LHCN-M2 (cell line): ENCODE measurements at regions not wholly inside any gene's neighbourhood (a gene's known extent, or its start where the extent isn't known, plus 50 kb on each side); places are given as distances from the start of the nearest gene placed in this dataset.
"Not testable (repeated sequence)": the region's sequence is repeated elsewhere in the genome, so short reads cannot be mapped to it uniquely, and the experiment has no call there.

Experiments
- DNase-seq: peaks from one replicate; pipeline ENCODE4 v3.0.0-alpha.2; 2012; ENCODE audit warnings: low read depth

DNA sequence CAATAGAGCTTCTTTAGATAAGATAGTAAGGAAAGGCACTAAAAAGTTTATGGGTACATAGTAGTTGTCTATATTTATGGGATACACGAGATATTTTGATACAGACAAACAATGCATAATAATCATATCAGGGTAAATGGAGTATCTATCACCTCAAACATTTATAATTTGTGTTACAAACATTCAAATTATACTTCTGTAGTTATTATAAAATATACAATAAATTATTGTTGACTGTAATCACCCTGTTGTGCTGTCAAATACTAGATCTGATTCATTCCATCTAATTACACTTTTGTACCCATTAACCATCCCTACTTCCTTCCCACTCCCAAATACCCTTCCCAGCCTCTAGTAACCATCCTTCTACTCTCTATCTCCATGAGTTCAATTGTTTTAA, 179.7 kb downstream of the FOXG1 start:
- DNase-seq = no peak

DNA sequence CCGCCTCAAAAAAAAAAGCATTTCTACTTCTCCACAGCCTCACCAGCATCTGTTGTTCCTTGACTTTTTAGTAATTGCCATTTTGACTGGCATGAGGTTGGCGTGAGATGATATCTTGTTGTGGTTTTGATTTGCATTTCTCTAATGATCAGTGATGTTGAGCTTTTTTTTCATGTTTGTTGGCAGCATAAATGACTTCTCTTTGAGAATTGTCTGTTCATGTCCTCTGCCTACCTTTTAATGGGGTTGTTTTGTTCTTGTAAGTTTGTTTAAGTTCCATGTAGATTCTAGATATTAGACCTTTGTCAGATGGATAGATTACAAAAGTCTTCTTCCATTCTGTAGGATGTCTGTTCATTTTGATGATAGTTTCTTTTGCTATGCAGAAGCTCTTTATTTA, 182.9 kb downstream of the FOXG1 start:
- no peak for DNase-seq

DNA sequence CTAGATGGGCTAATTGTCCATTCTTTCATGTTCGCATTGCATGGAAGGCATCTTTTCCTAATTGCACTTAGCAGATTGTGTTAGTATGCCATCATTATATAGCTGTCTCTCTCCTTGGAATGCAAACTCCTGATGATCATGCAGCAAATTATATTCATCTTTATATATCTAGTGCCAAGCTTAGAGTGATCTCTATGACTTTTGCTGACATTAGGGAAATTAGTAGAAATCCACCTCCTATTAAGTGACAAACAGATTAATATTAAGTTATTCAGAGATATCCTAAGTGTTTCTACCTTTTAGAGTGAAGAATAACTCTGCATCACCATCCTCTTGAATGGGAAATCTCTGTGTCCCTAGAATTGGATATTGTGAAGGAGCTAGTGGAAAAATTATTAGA, 185.6 kb downstream of the FOXG1 start:
- no peak for DNase-seq

DNA sequence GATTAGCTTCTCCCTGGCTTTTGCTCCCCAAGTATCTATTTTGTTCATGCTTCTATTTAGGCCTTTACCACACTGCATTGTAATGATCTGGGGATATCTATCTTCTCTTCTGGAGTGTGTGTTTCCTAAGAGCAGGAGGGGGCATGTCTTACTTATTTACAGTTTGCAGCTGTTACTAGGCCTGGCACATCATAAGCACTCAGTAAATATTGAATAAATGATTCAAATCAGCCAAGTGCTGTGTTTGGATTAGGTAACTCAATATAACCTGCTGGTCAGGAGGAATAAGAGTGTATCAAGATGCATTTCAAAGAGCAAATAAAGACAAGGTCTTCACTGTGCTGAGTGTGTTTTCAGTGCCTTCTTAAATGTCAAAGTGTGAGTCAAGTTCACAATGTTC, 186.1 kb downstream of the FOXG1 start:
- DNase-seq = no peak

DNA sequence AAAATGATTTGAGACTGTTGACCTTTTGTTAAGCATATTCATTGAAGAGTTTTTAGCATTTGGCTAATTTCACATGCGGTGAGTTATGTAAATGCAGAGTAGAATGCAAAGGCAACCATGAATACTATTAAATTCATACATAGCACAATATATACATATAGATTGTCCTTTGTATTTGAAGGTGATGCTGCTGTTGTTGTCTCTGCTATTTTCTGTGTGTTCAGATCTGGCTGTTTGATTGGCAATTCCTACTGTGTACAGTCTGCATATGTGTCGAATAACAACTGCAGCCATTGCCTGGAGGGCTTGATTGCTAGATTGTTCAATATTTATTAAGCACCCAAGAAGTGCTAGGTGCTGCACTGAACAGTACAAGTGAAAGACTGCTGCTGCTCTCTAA, 187.4 kb downstream of the FOXG1 start:
- no peak for DNase-seq

DNA sequence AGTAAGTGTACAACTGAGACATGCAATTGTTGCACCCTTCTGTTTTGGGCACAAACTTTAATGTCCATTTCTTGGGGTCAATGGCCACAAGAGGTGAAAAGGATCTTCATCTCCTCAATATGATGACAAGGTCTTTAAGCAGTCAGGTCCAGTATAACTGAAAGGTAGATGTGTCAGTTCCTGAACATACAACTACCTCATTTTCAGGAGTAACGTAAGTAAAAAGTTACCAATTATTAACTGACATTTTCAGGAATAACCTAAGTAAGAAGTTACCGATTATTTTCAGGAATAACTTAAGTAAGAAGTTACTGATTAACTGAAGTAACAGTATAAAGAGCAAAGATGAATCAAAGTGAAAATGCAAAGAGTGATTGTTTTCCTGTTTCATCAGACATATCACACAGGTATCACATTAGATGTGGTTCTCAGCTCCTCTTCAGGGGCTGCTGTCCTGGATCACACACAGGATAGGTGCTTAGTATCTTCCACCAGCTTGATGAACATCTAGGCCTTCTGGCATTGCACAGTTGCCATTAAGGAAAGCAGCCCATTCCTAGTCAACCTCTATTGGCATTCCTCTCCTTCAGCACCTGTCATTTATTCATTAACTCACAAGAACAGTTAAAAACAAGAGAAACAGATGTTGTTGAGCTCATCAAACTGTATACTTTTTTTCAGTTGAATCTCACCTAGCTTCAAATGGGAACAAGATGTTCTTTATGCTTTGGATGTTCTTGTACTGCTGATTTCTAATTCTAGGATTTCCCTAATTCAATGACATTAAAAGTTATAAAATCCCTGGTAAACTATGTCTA, 200.0 kb downstream of the FOXG1 start:
- no peak for DNase-seq

DNA sequence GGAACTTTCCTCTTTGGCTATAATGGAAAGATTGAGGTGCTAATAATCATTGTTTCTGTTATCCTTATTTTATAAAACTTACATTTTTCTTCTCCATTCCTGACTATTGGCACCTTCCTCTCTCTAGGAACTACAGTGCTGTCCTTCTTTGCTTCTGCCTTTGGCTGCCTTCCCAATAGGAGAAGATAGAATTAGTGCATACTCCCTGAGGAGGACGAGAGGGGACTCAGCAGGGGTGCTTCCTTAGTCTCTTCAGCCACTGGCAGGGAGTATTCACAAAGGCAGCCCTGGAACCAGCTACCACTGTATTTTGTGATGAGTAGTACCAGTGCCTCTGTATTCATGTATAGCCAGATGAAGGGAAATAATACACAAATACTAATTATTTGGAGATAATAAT, 208.5 kb downstream of the FOXG1 start:
- no peak for DNase-seq

DNA sequence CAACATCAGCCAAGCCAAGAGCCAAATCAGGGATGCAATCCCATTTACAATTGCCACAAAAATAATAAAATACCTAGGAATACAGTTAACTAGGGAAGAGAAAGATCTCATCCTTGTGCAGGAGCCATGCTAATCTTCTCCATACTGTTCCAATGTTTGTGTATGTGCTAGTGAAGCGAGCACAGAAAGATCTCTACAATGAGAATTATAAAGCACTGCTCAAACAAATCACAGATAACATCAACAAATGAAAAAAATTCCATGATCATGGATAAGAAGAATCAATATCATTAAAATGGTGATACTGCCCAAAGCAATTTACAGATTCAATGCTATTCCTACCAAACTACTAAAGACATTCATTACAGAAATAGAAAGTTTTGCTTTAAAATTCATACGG, 215.6 kb downstream of the FOXG1 start:
- DNase-seq = no peak

DNA sequence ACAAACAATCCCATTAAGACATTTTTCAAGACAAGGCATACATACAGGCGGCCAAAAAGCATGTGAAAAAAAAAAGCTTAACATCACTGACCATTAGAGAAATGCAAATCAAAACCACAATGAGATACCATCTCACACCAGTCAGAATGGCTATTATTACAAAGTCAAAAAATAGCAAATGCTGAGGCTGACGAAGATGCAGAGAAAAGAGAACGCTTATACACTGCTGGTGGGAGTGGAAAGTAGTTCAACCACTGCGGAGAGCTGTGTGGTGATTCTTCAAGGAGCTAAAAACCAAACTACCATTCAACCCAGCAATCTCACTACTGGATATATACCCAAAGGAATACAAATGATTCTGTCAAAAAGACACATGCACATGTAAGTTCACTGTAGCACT, 216.7 kb downstream of the FOXG1 start:
- no peak for DNase-seq

DNA sequence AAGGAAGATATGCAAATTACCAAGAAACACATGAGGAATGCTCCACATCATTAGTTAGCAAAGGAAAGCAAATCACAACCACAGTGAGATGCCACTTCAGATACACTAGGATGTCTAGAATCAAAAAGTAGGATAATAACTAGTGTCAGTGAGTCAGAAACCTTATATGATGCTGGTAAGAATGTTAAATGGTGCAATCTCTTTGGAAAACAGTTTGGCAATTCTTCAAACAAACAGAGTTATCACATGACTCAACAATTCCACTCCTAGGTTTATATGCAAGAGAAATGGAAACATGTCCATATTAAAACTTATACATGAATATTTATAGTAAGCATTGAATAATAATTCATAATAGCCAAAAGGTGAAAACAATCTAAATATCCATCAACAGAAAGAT, 220.9 kb downstream of the FOXG1 start:
- DNase-seq = peak; percentile 8

DNA sequence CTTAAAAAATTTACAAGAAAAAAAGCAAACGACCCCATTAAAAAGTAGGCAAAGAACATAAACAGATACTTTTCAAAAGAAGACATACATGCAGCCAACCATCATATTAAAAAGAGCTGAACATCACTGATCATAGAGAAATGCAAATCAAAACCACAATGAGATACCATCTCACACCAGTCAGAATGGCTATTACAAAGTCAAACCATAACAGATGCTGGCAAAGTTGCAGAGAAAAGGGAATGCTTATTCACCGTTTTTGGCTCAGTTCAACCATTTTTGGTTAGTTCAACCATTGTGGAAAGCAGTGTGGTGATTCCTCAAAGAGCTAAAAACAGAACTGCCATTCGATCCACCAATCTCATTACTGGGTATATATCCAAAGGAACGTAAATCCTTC, 230.6 kb downstream of the FOXG1 start:
- DNase-seq = not testable (repeated sequence)

DNA sequence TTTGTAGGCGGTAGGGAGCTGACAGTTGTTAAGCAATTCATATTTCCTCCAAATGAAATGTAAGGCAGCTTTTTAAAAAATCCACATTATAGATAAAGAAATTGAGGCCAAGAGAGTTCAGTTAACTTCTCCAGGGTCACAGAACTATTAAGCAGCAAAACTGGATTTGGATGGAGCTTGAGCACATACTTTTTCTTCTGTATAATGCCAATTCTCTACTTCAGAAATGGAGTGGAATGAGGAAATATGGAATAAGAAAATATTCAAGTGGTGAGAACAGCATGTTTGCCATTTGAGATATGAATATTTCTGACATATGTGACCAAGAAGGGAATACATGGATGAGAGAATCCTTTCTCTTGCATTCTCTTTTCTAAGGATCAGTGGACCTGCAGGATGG, 233.1 kb downstream of the FOXG1 start:
- DNase-seq = no peak

DNA sequence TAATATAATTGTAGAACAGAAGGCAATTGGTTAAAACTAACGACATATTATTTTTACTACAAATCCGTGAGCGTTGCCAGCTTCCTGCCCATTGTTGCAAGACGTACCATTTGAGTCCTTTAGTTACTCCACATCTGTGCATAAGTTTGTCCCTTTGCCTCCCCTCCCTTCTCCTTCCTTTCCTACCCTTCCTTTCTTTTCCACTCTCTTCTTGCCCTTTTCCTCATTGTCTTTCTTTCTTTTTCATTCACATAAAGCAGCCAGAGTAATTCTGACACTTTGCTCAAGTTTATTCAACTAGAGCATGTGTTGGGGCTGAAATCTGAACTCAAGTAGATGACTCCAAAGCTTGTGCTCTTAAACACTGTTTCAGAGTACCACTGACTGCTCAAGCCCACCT, 239.1 kb downstream of the FOXG1 start:
- no peak for DNase-seq

DNA sequence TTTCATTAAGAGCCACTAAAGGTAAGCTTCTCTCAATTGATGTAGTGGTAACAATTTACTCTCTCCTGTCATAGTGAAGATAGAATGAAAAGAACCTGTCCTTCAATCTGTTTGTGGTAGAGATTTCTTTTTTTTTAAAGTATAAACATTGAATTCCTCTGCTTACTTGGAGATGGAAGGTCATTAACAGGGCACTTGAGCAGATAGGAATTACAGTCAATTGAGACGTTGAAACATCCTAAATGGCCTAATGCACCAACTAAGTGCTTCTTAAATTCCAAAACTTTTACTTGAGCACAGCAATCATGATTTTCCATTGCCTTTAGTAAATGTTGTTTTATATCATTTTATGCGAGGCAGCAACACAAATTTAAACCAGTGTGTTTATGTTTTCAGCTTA, 241.4 kb downstream of the FOXG1 start:
- DNase-seq = no peak

DNA sequence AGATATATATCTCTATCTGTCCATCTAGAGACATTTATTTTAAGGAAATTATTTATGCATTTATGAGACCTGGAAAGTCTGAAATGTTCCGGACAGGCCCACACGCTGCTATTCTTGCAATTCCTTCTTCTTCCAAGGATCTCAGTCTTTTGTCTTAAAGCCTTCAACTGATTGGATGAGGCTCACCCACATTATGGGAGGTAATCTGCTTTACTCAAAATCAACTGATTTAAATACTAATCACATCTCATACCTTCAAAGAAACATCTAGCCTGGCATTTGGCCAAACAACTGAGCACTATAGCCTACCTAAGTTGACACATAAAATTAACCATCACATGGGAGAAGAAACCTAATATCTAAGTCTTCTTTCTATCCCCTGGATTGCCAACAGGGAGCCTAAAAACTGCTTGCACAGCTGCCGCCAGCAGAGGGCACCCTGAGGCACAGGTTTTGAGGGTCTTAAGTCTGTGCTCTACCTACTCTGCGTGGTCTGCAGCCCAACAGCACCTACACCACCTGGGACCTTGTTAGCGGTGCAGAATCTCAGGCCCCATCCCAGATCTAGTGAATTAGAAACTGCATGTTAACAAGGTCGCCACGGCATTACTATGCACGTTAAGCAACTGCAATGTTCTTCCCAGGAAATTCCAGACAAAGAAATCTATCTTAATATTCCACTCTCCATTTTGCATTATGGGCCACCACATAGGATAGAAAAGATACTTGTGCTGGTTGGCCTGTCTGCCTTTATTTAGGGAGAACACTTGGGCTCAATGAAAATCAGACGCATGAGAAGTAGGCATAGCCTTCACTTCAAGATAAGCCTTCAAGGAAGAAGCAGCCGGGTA, 249.7 kb downstream of the FOXG1 start:
- peak; percentile 34 for DNase-seq

DNA sequence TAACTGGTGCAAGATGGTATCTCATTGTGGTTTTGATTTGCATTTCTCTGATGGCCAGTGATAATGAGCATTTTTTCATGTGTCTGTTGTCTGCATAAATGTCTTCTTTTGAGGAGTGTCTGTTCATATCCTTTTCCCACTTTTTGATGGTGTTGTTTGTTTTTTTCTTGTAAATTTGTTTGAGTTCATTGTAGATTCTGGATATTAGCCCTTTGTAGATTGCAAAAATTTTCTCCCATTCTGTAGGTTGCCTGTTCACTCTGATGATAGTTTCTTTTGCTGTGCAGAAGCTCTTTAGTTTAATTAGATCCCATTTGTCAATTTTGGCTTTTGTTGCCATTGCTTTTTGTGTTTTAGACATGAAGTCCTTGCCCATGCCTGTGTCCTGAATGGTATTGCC, 256.9 kb downstream of the FOXG1 start:
- not testable (repeated sequence) for DNase-seq

DNA sequence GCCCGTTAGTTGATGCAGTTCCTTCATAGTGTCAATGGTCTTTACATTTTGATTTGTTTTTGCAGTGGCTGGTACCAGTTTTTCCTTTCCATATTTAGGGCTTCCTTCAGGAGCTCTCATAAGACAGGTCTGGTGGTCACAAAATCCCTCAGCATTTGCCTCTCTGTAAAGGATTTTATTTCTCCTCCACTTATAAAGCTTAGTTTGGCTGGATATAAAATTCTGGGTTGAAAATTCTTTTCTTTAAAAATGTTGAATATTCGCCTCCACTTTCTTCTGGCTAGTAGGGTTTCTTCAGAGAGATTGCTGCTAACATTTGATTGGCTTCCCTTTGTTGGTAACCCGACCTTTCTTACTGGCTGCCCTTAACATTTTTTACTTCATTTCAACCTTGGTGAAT, 260.9 kb downstream of the FOXG1 start:
- DNase-seq = not testable (repeated sequence)

DNA sequence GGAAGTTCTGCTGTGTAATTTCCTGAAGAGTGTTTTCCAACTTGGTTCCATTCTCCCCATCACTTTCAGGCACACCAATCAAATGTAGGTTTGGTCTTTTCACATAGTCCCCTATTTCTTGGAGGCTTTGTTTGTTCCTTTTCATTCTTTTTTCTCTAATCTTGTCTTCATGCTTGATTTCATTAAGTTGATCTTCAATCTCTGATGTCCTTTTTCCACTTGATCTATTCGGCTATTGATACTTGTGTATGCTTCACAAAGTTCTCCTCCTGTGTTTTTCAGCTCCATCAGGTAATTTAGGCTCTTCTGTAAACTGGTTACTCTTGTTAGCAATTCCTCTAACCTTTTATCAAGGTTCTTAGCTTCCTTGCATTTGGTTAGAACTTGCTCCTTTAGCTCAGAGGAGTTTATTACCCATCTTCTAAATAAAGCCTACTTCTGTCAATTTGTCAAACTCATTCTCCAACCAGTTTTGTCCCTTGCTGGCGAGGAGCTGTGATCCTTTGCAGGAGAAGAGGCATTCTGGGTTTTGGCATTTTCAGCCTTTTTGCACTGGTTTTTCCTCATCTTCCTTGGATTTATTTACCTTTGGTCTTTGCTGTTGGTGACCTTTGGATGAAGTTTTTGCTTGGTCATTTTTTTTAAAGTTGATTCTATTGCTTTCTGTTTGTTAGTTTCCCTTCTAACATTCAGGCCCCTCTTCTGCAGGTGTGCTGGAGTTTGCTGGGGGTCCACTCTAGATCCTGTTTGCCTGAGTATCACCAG, 261.5 kb downstream of the FOXG1 start:
- not testable (repeated sequence) for DNase-seq

DNA sequence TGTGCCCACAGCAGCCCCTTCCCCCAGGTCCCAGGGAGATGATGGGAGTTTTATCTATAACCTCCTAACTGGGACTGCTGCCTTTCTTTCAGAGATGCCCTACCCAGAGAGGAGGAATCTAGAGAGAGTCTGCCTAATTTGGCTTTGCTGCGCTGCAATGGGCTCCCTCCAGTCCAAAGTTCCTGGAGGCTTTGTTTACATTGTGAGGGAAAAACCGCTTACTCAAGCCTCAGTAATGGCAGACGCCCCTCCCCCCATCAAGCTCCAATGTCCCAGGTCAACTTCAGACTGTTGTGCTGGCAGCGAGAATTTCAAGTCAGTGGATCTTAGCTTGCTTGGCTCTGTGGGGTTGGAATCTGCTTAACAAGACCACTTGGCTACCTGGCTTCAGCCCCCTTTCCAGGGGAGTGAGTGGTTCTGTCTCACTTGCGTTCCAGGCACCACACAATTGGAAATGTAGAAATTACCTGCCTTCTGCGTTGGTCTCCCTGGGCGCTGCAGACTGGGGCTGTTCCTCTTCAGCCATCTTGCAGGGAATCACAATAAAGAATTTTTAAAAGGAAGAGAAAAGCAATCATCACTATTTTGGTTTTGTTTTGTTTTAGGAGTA, 262.5 kb downstream of the FOXG1 start:
- peak; percentile 13 for DNase-seq

DNA sequence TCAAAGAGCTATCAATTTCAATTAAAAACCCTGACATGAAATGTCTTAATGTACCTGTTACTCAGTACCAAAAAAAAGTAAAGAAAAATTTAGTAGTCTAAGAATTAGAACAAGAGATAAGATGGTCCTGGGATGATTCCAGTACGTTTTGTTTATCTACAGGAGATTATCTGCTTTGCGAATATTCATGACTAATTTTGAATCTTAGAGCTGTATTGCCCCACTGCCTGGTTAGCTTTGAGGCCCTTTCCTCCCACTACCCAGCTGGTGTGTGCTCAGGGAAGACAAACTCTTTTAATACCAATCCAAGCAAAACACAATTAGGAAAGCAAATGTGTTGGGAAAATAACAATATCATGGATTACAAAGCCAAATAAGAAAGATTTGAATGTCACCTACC, 263.5 kb downstream of the FOXG1 start:
- no peak for DNase-seq

DNA sequence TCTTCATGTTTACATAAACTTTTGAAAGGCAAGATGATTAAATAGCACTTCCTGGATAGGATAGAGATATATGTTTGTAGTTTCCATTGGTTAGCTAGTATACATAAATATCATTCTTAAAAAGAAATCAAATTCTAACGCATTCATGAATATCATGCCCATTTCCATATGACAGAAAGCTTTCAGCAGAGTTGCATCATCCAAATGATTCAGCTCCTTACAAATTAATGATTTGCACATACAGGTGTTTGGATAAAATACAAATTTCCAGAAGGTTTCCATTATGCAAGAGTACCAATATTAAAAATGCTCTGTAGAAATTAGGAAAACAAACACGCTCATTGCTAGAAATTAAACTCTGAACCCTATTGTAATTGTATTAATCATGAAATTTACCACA, 264.4 kb downstream of the FOXG1 start:
- DNase-seq = no peak

DNA sequence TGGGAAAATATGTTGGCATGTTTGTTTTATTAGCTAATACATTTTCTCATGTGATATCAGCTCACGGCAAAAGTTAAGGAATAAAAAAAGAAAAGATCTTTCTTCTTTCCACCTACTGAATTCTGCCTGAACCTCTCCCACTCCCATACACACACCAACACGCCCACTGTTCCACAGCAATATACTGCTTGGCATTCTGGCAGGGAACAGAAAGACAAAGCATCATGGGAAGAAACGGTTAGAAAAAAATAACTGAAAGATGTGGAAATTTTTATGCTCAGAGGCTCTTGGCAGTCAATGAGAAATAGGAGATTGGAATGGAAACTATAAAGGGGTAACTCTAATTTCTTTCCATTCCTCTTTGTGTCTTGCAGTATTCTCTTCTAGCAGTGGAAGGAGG, 268.5 kb downstream of the FOXG1 start:
- DNase-seq = no peak
